ENCODE measurements at regions not wholly inside any gene's neighbourhood (a gene's known extent, or its start where the extent isn't known, plus 50 kb on each side); places are given as distances from the start of the nearest gene placed in this dataset.

DNA sequence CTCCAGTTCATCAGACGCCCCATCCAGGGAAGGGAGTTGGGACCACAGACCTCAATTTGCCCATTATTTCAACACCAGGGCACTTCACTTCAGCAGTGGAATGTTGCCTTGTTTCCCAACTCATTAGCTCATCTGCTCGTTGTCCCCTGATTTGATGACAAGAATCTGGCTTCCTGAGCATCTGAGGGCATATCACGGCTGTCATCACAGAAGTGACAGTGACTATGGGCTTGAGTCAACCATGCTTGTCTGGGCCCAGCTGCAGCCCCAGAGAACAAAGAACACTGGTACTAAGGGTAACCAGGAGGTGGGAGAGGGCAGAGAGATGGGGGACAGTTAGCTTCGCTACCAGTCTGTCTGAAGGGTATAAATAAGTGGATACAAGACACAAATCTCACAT, 266.0 kb upstream of the SDK2 start:
- H2AK5ac ChIP-seq (ENCODE audit: low read depth, low read length): no peak overlapping the region
- no peaks in the 10 kb centered on the region for H3K36me3 ChIP-seq (ENCODE audit: control insufficient read depth in 2 of 4, insufficient read depth in 4 of 4, low read length in 3 of 4)
- no peak overlapping the region for H3K56ac ChIP-seq (replicated peaks; ENCODE audit: insufficient read length, low read depth, low read length)
- CTCF ChIA-PET (ENCODE audit: partially characterized antibody): interaction anchor here (1.5 kb wide), 1 partner anchor 42 kb away, joined by 3 read pairs; no protein-coding TSS in a partner anchor
- no peak overlapping the region for H3K4me3 ChIP-seq (ENCODE audit: extremely low read depth in 1 of 4, insufficient read depth in 2 of 4, low read depth in 3 of 4, low read length in 4 of 4)
- no peak overlapping the region for H2BK20ac ChIP-seq (ENCODE audit: low read length)
- H3K79me1 ChIP-seq (ENCODE audit: low read depth, low read length): no peaks in the 10 kb centered on the region
- no peaks in the 10 kb centered on the region for H4K20me1 ChIP-seq (replicated peaks in 1 of 2; ENCODE audit: control insufficient read depth in 1 of 2, insufficient read depth in 2 of 2, low read length in 2 of 2)
- DNase-seq (ENCODE audit: low read depth in 1 of 2, low spot score in 2 of 2) (no peak), FAIRE-seq (no peak)
- no peak overlapping the region for H2BK120ac ChIP-seq (replicated peaks; ENCODE audit: low read depth, low read length)
- no peak overlapping the region for H2BK15ac ChIP-seq (ENCODE audit: low read length)
- no peaks in the 10 kb centered on the region for H3K9me3 ChIP-seq (ENCODE audit: insufficient read depth in 2 of 2, low read depth in 1 of 2, low read length in 1 of 2)
- H3K18ac ChIP-seq (ENCODE audit: extremely low read depth, low read length): no peak overlapping the region
- no peaks in the 10 kb centered on the region for H3K79me2 ChIP-seq (ENCODE audit: control insufficient read depth in 1 of 2, insufficient read depth in 2 of 2, low read length in 2 of 2)
- no peak overlapping the region for H3K23ac ChIP-seq (ENCODE audit: insufficient read length)
- 83% methylated on average over 4 of the region's 4 CpGs; no CpG with 5 or more reads in 1 of the 2 experiments for WGBS, 2 experiments (ENCODE audit: extremely low coverage in 1 of 2, insufficient coverage in 1 of 2, insufficient read length in 1 of 2, insufficient replicate concordance in 2 of 2, low coverage in 1 of 2, low lambda C conversion rate in 2 of 2, missing lambda C conversion rate in 1 of 2)
- POLR2A ChIA-PET (ENCODE audit: partially characterized antibody): no interaction called here
- no peaks in the 10 kb centered on the region for H3K23me2 ChIP-seq (ENCODE audit: low read depth, low read length)
- peaks cover 0 to 34% (median 16%) of the 10 kb centered on the region in 4 experiments; a peak in 6 of 7 replicates for H3K27me3 ChIP-seq (replicated peaks in 1 of 4; ENCODE audit: control insufficient read depth in 3 of 4, extremely low read depth in 1 of 4, insufficient read depth in 3 of 4, low read length in 3 of 4)
- no peaks in the 10 kb centered on the region; a peak in 1 of 7 replicates for H3K4me1 ChIP-seq (replicated peaks in 1 of 4; ENCODE audit: control insufficient read depth in 3 of 4, insufficient read depth in 4 of 4, low read length in 3 of 4)
- H3K27ac ChIP-seq (ENCODE audit: low read depth, low read length): no peak overlapping the region
- H2BK12ac ChIP-seq (ENCODE audit: low read depth, low read length): no peak overlapping the region
- H2BK5ac ChIP-seq (ENCODE audit: low read depth, low read length): no peak overlapping the region
- no peak overlapping the region for H3K4me2 ChIP-seq (ENCODE audit: insufficient read depth in 1 of 2, low read depth in 2 of 2, low read length in 2 of 2)
- H4K5ac ChIP-seq (ENCODE audit: insufficient read length, low read depth, low read length): no peak overlapping the region
- H4K91ac ChIP-seq (replicated peaks; ENCODE audit: insufficient read length, low read length): no peak overlapping the region
- no peak overlapping the region for H3K14ac ChIP-seq (ENCODE audit: insufficient read length)
- no peak overlapping the region for H2AFZ ChIP-seq (ENCODE audit: low read length)
- no peak overlapping the region for H3K9ac ChIP-seq (replicated peaks in 1 of 4; ENCODE audit: extremely low read depth in 1 of 4, low read depth in 3 of 4, low read length in 3 of 4)
- H3K4ac ChIP-seq (replicated peaks; ENCODE audit: insufficient read length, low read depth, low read length): no peak overlapping the region
- no peak overlapping the region for H4K8ac ChIP-seq (ENCODE audit: extremely low read depth, insufficient read depth, low read length)
- no peak for TF ChIP-seq KDM4A (IDR thresholded peaks at IDR 0.05; ENCODE audit: low read depth, low read length, severe bottlenecking)
- TF ChIP-seq GTF2F1 (IDR thresholded peaks at IDR 0.05; ENCODE audit: borderline replicate concordance, low read depth, low read length): no peak
- TF ChIP-seq TBP (IDR thresholded peaks at IDR 0.05; ENCODE audit: low read depth, low read length): no peak
- no peak for TF ChIP-seq MAFK (IDR thresholded peaks at IDR 0.05; ENCODE audit: low read depth, low read length)
- no peak for TF ChIP-seq HDAC6 (IDR thresholded peaks at IDR 0.05; ENCODE audit: low read depth, low read length)
- no peak for TF ChIP-seq SP2 (IDR thresholded peaks at IDR 0.05; ENCODE audit: low read length)
- no peak for TF ChIP-seq ASH2L (IDR thresholded peaks at IDR 0.05; ENCODE audit: low read length)
- no peak for TF ChIP-seq RAD21 (IDR thresholded peaks at IDR 0.05 in 1 of 2, conservative IDR thresholded peaks at IDR 0.05 in 1 of 2; ENCODE audit: low read depth in 2 of 2, low read length in 2 of 2)
- no peak for TF ChIP-seq SP1 (IDR thresholded peaks at IDR 0.05; ENCODE audit: low read depth, low read length)
- no peak for TF ChIP-seq GABPA (IDR thresholded peaks at IDR 0.05; ENCODE audit: borderline replicate concordance, insufficient read depth, low read length)
- no peak for TF ChIP-seq E2F6 (IDR thresholded peaks at IDR 0.05)
- no peak for TF ChIP-seq PHF8 (conservative IDR thresholded peaks at IDR 0.05; ENCODE audit: low read depth, low read length)
- no peak for TF ChIP-seq POU5F1 (IDR thresholded peaks at IDR 0.05; ENCODE audit: low read depth, low read length)
- no peak for TF ChIP-seq RXRA (IDR thresholded peaks at IDR 0.05; ENCODE audit: insufficient read depth, low read depth, low read length)
- TF ChIP-seq BCL11A (IDR thresholded peaks at IDR 0.05; ENCODE audit: low read depth in 2 of 2, low read length in 2 of 2): no peak
